ENCODE measurements at regions not wholly inside any gene's neighbourhood (a gene's known extent, or its start where the extent isn't known, plus 50 kb on each side); places are given as distances from the start of the nearest gene placed in this dataset.
"Not testable (repeated sequence)": the region's sequence is repeated elsewhere in the genome, so short reads cannot be mapped to it uniquely, and the experiment has no call there.

DNA sequence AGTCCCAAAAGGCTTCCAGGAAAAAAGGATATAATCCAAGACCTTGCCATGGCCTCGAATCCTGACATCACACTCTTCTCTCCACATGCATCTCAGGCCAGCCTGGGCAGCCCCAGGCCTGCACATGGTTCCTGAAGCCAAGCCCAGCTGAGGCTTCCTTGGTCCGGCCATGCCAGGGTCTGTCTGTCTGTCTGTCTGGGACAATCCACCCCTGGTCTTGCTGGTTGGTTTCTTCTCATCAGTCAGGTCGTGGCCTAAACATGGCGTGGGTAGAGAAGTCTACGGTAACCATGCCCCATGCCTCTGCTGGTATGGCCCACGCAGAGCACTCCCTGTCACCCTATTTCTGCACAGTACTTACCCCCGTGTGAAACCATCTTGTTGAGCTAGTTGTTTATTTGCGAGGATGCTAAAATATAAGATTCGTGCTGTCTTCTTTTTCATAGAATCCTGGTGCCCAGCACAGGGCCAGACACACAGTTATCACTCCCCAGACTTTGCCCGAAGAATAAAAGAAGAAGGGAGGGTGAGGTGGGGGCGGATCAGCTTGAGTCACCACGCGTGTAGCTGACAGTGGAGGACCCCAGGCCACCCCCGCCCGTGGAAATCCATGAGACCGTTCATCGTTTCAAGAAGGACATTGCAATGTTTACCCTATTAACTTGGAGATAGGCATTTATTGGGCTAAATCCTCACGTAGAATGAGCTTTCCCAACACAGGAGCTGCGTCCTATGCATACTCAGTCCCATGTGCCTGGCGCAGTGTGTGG lies 107.2 kb downstream of the RNASET2 start:
- no peaks in the 10 kb centered on the region for H3K27me3 ChIP-seq (ENCODE audit: control insufficient read depth, insufficient read depth, low read length)
- peaks cover 11% of the 10 kb centered on the region for H3K36me3 ChIP-seq (ENCODE audit: control insufficient read depth, insufficient read depth, low read length)
- H3K4me3 ChIP-seq (ENCODE audit: low read depth, low read length) = no peak overlapping the region
- H3K9me3 ChIP-seq (ENCODE audit: control insufficient read depth, insufficient read depth, low read length) = no peaks in the 10 kb centered on the region
- DNase-seq (ENCODE audit: low read depth in 4 of 6, low spot score in 6 of 6) = no peak
- H3K27ac ChIP-seq (ENCODE audit: low read depth, low read length) = no peak overlapping the region
- 95% methylated on average over 5 of the region's 20 CpGs for WGBS (ENCODE audit: insufficient coverage)
- peaks cover 27% of the 10 kb centered on the region for H3K4me1 ChIP-seq (ENCODE audit: control insufficient read depth, insufficient read depth, low read length)

DNA sequence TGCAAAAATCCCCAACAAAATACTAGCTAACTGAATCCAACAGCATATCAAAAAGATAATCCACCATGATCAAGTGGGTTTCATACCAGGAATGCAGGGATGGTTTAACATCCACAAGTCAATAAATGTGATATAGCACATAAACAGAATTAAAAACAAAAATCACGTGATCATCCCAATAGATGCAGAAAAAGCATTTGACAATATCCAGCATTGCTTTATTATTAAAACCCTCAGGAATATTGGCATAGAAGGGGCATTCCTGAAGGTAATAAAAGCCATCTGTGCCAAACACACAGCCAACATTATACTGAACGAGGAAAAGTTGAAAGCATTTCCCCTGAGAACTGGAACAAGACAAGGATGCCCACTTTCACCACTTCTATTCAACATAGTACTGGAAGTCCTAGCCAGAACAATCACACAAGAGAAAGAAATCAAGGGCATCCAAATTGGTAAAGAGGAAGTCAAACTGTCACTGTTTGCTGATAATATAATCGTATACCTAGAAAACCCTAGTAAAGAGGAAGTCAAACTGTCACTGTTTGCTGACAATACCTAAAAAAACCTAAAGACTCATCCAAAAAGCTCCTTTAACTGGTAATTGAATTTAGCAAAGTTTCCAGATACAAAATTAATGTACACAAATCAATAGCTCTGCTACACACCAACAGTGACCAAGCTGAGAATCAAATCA lies 109.8 kb downstream of the RNASET2 start:
- H3K4me3 ChIP-seq (ENCODE audit: low read depth, low read length); DNase-seq (ENCODE audit: low read depth in 4 of 6, low spot score in 6 of 6); H3K27me3 ChIP-seq (ENCODE audit: control insufficient read depth, insufficient read depth, low read length); H3K27ac ChIP-seq (ENCODE audit: low read depth, low read length); H3K9me3 ChIP-seq (ENCODE audit: control insufficient read depth, insufficient read depth, low read length); H3K4me1 ChIP-seq (ENCODE audit: control insufficient read depth, insufficient read depth, low read length); H3K36me3 ChIP-seq (ENCODE audit: control insufficient read depth, insufficient read depth, low read length): not testable (repeated sequence)
- WGBS (ENCODE audit: insufficient coverage) = no CpG with 5 or more reads among the region's 3 CpGs

DNA sequence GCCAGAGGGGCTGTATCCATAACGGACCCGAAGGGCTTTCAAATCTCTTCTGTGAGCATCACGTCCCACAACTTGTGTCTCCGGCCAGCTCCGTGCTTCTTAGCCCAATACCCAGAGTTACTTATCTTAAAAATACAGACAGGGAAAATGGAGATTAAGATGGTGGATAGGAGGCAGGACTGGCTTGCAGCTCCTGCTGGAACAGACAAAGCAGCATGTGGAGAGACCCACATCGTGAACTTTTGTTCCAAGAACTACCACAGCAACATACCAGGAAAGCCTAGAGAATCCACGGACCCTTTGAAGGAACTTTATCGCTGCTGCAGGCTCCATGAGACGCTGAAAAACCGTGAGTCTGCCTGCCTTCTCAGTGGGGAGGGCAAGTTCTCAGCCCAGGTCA lies 113.7 kb downstream of the RNASET2 start:
- no peak for DNase-seq (ENCODE audit: low read depth in 4 of 6, low spot score in 6 of 6)
- Histone ChIP-seq H3K27ac (ENCODE audit: low read depth, low read length) (no peak overlapping the region), H3K27me3 (ENCODE audit: control insufficient read depth, insufficient read depth, low read length) (no peaks in the 10 kb centered on the region), H3K36me3 (ENCODE audit: control insufficient read depth, insufficient read depth, low read length) (no peaks in the 10 kb centered on the region), H3K4me1 (ENCODE audit: control insufficient read depth, insufficient read depth, low read length) (no peaks in the 10 kb centered on the region), H3K9me3 (ENCODE audit: control insufficient read depth, insufficient read depth, low read length) (no peaks in the 10 kb centered on the region), H3K4me3 (ENCODE audit: low read depth, low read length) (no peak overlapping the region)
- 89% methylated on average over 6 of the region's 10 CpGs for WGBS (ENCODE audit: insufficient coverage)

DNA sequence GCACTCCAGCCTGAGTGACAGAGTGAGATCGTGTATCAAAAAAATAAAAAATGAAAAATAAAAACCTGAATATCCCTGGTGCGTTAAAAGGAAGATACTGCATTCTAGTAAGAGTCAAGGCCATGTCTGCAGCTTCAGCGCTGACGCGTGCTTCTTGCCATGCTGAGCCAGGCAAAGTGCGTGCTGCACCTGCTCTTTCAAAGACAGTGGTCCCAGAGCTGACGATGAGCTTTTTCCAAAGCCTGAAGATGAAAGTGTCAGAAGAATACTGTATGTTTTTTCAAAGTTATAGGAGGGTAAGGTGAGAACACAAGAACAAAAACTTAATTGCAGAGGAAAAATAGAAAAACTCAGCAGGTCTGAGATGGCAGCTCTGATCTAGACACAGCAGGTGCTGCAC lies 115.1 kb downstream of the RNASET2 start:
- 93% methylated on average over 7 of the region's 7 CpGs for WGBS (ENCODE audit: insufficient coverage)
- no peaks in the 10 kb centered on the region for H3K27me3 ChIP-seq (ENCODE audit: control insufficient read depth, insufficient read depth, low read length)
- no peak overlapping the region for H3K4me3 ChIP-seq (ENCODE audit: low read depth, low read length)
- H3K4me1 ChIP-seq (ENCODE audit: control insufficient read depth, insufficient read depth, low read length) = no peaks in the 10 kb centered on the region
- no peak for DNase-seq (ENCODE audit: low read depth in 4 of 6, low spot score in 6 of 6)
- H3K27ac ChIP-seq (ENCODE audit: low read depth, low read length) = no peak overlapping the region
- peaks cover 6% of the 10 kb centered on the region for H3K36me3 ChIP-seq (ENCODE audit: control insufficient read depth, insufficient read depth, low read length)
- no peaks in the 10 kb centered on the region for H3K9me3 ChIP-seq (ENCODE audit: control insufficient read depth, insufficient read depth, low read length)

DNA sequence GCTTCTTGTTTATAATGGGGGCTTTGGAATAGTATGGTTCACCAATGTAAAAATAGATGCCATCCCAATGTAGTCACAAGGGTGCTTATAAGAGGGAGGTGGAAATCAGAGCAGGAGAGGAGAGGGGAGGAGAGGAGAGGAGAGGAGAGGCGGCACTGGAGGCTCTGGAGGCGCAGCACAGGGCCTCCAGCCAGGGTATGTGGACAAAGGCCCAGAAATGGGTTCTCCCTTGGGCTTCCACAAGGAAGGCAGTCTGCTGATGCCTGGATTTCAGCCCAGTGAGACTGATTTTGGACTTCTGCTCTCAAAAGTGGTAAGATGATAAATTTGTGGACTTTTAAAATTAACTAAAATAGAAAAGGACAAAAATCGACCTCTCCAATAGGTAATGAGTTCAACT lies 116.8 kb downstream of the RNASET2 start:
- DNase-seq (ENCODE audit: low read depth in 4 of 6, low spot score in 6 of 6) = peak in 1 of 6 donors; percentile 38
- Histone ChIP-seq H3K4me1 (ENCODE audit: control insufficient read depth, insufficient read depth, low read length) (no peaks in the 10 kb centered on the region), H3K27ac (ENCODE audit: low read depth, low read length) (no peak overlapping the region)

DNA sequence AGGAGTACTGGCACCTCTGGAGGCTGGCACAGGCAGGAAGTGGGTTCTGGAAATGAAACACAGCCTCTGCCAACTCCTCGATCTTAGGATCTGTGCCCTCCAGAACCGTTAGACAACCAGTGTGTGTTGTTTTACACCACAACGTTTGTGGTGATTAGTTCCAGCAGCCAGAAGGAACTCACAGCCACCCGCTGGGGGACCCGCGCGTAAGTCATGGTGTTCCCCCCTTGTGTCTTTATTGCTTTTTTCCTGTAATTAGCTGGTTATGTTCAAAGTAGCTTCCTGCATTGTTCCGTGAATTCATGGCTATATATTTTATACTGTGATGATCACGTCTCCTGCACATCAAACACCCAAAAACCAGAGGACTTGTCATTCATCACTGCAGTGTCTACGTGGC lies 117.4 kb downstream of the RNASET2 start:
- Histone ChIP-seq H3K27me3 (ENCODE audit: control insufficient read depth, insufficient read depth, low read length) (no peaks in the 10 kb centered on the region), H3K4me3 (ENCODE audit: low read depth, low read length) (no peak overlapping the region), H3K27ac (ENCODE audit: low read depth, low read length) (no peak overlapping the region), H3K4me1 (ENCODE audit: control insufficient read depth, insufficient read depth, low read length) (no peaks in the 10 kb centered on the region), H3K9me3 (ENCODE audit: control insufficient read depth, insufficient read depth, low read length) (no peaks in the 10 kb centered on the region), H3K36me3 (ENCODE audit: control insufficient read depth, insufficient read depth, low read length) (peaks cover 6% of the 10 kb centered on the region)
- peak in 1 of 6 donors; percentile 54 for DNase-seq (ENCODE audit: low read depth in 4 of 6, low spot score in 6 of 6)
- WGBS (ENCODE audit: insufficient coverage) = 51% methylated on average over 4 of the region's 10 CpGs

More for the DNA sequence above, 116.8 kb downstream of the RNASET2 start:
- Histone ChIP-seq H3K4me3 (ENCODE audit: low read depth, low read length) (no peak overlapping the region), H3K36me3 (ENCODE audit: control insufficient read depth, insufficient read depth, low read length) (peaks cover 6% of the 10 kb centered on the region), H3K27me3 (ENCODE audit: control insufficient read depth, insufficient read depth, low read length) (no peaks in the 10 kb centered on the region), H3K9me3 (ENCODE audit: control insufficient read depth, insufficient read depth, low read length) (no peaks in the 10 kb centered on the region)
- WGBS (ENCODE audit: insufficient coverage) = 17% methylated on average over 1 of the region's 3 CpGs

DNA sequence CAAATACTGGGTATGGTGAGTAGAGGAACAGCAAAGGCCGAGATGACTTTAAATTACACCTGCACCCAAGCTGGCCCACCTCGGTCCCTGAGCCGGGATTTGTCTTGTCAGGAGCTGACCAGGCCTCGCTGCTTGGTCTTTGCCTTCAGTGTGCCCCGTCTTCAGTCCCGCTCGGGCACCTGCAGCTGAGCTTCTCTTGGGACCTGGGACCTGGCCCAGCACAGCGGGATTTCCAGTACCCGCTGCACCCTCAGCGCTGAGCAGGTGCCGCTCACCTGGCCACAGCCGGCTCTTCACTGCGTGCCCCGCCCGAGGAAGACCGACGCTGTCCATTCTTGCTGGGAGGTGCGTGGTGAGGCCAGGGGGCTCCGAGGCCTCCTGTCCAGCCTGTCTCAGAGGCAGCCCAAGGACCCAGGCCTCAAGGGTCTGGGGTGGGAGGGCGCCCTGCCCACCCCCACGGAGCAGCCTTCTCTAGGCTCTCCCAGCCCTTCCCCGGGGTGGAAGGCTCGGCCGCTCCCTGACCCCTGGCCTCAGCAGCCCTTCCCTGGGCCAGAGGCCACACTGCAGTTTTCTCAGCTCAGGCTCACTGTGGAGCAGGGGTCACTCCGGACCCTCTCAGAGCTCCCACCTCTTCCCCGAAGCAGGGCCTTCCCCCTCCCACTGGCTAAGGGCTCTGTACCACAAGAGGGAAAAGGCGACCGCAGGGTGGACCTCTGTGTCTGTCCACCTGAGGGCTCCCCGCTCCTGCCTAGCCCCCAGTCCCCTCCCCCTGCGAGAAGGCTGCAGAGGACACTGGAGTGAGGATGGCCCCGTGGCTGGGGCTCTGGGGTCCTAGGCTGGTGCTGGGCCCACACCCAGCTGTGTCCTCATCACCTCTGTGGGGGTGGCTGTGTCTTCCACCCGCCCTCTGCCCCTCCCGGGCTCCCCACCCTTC lies 119.3 kb downstream of the RNASET2 start:
- WGBS (ENCODE audit: insufficient coverage) = 85% methylated on average over 30 of the region's 33 CpGs

DNA sequence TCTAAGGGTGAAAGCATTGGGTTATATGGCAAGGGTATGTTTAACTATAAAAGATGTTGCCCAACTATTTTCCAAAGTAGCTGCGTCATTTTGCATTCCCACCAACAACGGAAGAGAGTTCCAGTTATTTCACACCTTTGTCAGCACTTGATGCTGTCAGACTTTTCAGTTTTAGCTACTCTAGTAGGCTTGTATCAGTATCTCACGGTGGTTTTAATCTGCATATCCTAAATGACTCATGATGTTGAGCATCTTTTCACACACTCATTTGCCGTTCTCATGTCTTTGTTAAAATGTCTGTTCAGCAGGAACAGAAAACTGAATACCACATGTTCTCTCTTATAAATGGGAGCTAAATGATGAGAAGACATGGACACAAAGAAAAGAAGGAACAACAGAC lies 122.3 kb downstream of the RNASET2 start:
- Histone ChIP-seq H3K4me1 (ENCODE audit: control insufficient read depth, insufficient read depth, low read length) (peaks cover 3% of the 10 kb centered on the region), H3K36me3 (ENCODE audit: control insufficient read depth, insufficient read depth, low read length) (peaks cover 6% of the 10 kb centered on the region), H3K27ac (ENCODE audit: low read depth, low read length) (no peak overlapping the region), H3K27me3 (ENCODE audit: control insufficient read depth, insufficient read depth, low read length) (no peaks in the 10 kb centered on the region), H3K9me3 (ENCODE audit: control insufficient read depth, insufficient read depth, low read length) (no peaks in the 10 kb centered on the region), H3K4me3 (ENCODE audit: low read depth, low read length) (no peak overlapping the region)
- WGBS (ENCODE audit: insufficient coverage) = 60% methylated on average over 1 of the region's 4 CpGs
- no peak for DNase-seq (ENCODE audit: low read depth in 4 of 6, low spot score in 6 of 6)

More for the DNA sequence above, 119.3 kb downstream of the RNASET2 start:
- Histone ChIP-seq H3K36me3 (ENCODE audit: control insufficient read depth, insufficient read depth, low read length) (peaks cover 6% of the 10 kb centered on the region), H3K9me3 (ENCODE audit: control insufficient read depth, insufficient read depth, low read length) (no peaks in the 10 kb centered on the region), H3K27me3 (ENCODE audit: control insufficient read depth, insufficient read depth, low read length) (no peaks in the 10 kb centered on the region), H3K27ac (ENCODE audit: low read depth, low read length) (no peak overlapping the region), H3K4me3 (ENCODE audit: low read depth, low read length) (no peak overlapping the region), H3K4me1 (ENCODE audit: control insufficient read depth, insufficient read depth, low read length) (no peaks in the 10 kb centered on the region)
- no peak for DNase-seq (ENCODE audit: low read depth in 4 of 6, low spot score in 6 of 6)

DNA sequence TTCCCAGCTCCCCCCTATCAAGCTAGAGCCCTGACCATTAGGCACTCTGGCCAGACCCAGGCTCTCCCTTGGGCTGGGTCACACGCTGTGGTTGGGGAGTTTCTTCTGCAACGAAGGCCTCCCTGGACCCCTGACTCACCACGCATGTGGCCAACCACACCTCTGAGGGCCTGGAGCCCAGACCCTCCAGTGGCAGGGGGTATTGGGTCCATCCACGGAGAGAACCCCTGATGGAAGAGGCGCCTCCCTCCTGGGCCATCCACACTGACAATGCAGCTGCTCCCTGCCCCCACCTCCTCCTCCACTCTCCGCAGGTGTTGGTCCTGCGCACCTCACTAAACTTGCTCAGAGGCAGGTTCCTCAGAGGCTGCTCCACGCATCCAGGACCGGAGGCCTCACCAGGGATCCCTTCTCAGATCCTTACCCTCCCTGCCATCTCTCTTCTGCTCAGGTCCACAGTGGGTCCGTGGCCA lies 125.4 kb downstream of the RNASET2 start:
- no peak overlapping the region for H3K4me3 ChIP-seq (ENCODE audit: low read depth, low read length)
- H3K4me1 ChIP-seq (ENCODE audit: control insufficient read depth, insufficient read depth, low read length) = peaks cover 3% of the 10 kb centered on the region
- no peak overlapping the region for H3K27ac ChIP-seq (ENCODE audit: low read depth, low read length)
- no peaks in the 10 kb centered on the region for H3K9me3 ChIP-seq (ENCODE audit: control insufficient read depth, insufficient read depth, low read length)
- H3K36me3 ChIP-seq (ENCODE audit: control insufficient read depth, insufficient read depth, low read length) = no peaks in the 10 kb centered on the region
- no peak for DNase-seq (ENCODE audit: low read depth in 4 of 6, low spot score in 6 of 6)
- H3K27me3 ChIP-seq (ENCODE audit: control insufficient read depth, insufficient read depth, low read length) = no peaks in the 10 kb centered on the region
- 95% methylated on average over 10 of the region's 10 CpGs for WGBS (ENCODE audit: insufficient coverage)
